ENCODE measurements at regions not wholly inside any gene's neighbourhood (a gene's known extent, or its start where the extent isn't known, plus 50 kb on each side); places are given as distances from the start of the nearest gene placed in this dataset.

DNA sequence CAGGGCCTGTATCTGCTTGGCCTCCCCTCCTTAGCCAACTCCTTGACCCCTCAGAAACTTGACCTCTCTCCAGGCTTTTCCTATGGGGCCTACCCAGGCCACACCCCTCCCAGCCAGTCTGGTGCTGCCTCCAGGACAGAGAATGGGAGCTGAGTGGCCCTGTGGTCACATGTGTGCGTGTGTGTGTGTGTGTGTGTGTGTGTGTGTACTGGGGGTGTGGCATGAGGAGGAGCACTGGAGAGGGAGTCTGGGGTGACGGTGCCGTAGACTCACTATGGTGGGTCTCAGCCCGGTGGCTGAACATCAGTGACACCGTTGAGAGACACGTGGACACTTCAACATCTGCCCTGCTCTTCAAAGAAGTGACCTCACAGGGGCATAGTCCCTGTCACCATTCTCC is 180.4 kb downstream of the ENGASE start:
- intact Hi-C loops (cut with DNase I) = no loop called here
- DNase-seq (no peak), ATAC-seq (no peak)

DNA sequence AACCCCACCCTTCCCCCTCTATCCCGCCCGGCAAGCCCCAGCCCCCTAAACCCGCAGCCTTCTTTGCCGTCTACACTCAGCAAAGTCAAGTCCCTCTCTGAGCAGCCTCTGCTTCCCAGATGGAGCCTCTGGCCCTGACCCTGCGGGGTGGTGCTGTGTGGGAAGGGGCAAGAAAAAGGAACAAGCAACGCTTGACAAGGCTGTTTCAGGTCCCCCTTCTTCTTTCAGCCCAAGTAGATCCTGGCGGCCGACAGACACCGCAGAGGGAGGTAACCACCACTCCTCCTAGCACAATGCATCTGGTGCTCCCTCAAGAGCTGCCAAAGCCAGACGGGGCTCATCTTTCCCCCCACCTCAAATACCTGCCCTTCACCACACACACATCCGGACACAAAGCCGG is 178.3 kb downstream of the ENGASE start:
- ATAC-seq = no peak

DNA sequence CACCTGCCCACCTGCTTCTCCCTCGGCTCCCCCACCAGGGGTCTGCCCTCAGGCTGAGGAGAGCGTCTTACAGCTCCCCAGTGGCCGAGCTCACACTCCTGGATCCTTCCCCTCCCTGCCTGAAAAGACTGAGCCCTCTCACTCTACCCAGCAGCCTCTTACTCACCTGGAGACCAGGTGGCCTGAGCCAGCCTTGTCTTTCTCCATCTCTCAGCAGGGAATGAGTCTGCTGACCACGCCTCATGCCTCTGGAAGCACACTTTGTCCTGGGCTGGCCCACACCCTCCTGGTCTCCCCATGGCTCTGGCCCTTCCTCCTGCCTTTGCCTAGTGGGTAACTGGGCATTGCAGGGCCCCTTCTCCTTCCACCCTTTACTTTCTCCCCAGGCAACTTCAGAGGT is 177.2 kb downstream of the ENGASE start:
- intact Hi-C loops (cut with DNase I) = no loop called here
- DNase-seq (no peak), ATAC-seq (no peak)

More for the DNA sequence above, 178.3 kb downstream of the ENGASE start:
- intact Hi-C loops (cut with DNase I) = no loop called here
- DNase-seq = no peak

DNA sequence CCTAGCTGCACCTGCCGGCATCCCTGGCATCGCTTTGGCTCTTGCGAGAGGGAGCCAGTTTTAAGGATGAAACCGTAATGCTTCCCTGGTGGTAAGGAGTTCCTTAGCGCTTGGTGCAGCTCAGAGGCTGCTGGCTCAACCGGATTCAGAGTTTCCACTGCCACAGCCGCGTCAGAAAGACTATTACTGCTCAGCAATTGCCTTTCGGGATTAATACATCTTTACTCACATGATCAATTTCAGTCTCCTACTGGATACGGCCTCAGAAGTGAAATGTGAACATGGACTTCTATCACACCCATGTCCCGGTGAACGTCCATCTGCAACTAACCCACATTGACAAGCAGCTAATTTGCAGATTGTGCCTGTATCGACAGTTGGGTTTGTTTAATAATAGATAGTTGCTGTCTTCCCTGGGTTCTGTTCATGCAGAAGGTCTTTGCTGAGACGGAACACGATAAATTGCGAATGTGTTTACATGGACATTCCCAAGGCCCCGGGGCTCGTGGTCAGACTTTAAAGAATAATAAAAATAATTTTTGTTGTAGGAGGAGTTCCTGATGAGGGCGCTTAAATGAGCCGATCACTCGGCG is 175.4 kb downstream of the ENGASE start:
- intact Hi-C loops (cut with DNase I) = loop anchor here in 1 of 2 donors (10.0 kb wide), 1 partner anchor 125 kb away; no protein-coding TSS in a partner anchor
- no peak for DNase-seq
- ATAC-seq = no peak

DNA sequence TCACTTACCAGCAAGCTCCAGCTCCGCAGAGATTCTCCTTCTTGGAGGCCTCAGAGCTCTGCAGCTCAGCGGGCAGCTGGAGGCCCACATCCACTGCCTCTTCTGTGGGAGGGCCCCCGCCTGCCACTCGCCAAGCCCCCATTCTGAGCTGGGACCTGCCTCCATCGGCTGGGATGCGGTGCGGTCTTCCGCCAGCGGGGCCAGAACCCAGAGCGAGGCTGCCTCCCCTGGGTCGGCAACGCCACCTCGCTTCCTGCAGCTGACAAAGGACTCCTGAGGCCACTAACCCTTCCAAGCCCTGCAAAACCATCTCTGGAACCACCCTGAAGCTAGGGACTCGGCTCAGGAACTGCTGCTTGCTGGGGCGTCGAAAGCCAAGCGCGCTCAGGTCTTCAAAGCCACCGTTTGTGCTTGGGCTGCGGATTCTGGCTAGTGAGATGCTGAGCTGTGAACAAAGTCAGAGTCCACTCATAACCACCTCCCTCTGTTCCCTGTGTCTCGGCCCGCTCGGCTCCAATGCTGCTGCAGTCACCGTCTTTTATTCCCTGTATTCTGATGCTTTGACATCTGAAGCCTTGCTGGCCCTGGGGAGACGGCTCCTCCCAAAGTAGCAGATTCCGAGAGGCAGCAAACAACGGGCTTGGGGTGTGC is 174.3 kb downstream of the ENGASE start:
- DNase-seq (no peak), ATAC-seq (no peak)
- intact Hi-C loops (cut with DNase I) = loop anchor here in 1 of 2 donors (10.0 kb wide), 1 partner anchor 124 kb away; no protein-coding TSS in a partner anchor

DNA sequence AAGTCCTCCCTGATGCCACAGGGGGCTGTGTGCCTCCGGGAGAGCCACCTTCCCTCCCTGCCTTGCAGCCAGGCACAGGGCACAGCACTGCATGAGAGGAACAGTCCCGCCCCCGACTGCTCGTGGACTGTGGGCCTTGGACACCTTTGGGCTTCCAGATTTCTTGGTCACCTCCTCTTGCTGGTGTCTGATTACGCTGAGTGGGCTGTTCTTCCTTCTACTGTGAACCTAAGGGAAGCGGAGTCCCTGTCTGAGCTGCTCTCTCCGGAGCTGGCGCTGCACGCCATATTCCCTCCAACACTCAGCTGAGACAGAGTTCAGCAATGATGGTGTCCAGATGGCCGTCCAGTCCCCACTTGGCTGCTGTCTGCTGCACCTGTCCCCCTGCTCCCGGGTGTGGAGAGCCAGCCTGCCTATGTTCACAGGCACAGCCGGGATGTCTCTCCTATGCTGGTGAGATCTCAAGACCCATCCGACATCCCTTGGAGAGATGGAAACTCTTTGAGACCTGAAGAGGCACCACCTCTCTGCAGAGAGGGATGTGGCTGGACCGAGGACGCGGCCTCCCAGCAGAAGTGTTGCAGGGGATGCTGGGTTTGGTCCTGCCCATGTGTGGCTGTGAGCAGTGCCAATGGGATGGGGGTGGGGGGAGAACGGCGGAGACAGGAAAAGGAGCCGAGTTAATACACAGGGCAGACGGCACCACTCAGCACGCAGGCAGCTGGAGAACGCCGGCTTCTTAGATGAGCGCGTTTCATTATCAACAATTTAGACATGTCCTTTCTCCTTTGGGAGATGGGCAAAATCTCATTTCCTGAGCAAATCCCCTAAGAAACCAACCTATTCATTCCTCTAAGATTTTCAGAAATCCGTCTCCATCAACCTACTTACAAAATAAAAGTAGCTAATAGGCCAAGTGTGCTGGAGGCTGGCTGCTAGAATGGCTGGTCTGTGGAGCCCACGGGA is 171.9 kb downstream of the ENGASE start:
- no peak for ATAC-seq
- DNase-seq = no peak
- intact Hi-C loops (cut with DNase I) = loop anchor here in 1 of 2 donors (10.0 kb wide), 1 partner anchor 122 kb away; no protein-coding TSS in a partner anchor

DNA sequence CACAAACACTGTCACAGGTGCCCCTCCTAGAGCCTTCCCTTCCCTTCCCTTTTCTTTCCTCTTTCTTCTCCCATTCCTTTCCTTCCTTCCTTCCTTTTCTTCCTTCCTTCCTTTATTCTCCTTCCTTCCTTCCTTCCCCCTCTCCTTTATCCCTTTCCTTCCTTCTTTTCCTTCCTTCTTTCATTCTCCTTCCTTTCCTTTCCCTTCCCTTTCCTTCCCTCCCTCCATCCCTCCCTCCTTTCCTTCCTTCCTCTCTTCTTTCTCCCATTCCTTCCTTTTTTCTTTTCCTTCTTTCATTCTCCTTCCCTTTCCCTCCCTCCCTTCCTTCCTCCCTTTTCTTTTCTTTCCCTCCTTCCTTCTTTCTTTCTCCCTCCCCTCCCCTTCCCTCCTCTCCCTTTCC is 170.0 kb downstream of the ENGASE start:
- no peak for DNase-seq
- ATAC-seq = no peak
- intact Hi-C loops (cut with DNase I) = loop anchor here in 1 of 2 donors (10.0 kb wide), 1 partner anchor 120 kb away; no protein-coding TSS in a partner anchor

DNA sequence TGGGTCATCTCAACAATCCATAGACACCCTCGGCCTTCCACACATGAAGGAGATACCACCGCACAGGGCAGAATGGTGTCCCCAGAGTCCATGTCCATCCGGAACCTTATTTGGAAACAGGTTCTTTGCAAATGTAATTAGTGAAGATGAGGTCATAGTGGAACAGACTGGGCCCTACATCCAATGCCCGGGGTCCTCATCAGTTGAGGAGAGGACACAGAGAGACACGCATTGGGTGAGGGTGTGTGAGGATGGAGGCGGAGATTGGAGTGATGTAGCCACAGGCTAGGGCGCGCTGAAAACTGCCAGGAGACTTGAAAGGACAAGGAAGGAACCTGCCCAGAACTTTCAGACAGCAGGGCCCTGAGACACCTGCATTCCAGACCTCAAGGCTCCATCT is 169.4 kb downstream of the ENGASE start:
- no peak for DNase-seq
- ATAC-seq = no peak
- intact Hi-C loops (cut with DNase I) = loop anchor here in 1 of 2 donors (10.0 kb wide), 1 partner anchor 119 kb away; no protein-coding TSS in a partner anchor

DNA sequence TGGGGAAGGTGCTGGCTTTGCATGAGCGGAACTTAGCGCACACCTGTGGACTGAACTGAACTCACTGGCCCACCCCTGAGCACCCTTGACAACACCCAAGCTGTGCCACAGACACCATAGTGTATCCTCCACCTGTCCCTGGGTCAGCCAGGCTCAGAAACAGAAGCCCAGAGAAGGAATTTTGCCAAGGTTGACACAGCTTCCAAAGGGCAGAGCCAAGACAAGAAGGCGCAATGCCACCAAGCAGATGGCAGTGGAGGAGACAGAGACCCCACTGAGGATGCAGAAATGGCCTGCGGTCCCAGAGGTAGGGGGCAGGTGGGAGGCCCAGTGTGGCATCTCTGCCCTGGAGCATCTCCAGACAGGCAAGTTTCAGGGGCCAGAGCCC is 169.0 kb downstream of the ENGASE start:
- DNase-seq = no peak
- intact Hi-C loops (cut with DNase I) = loop anchor here in 1 of 2 donors (10.0 kb wide), 1 partner anchor 119 kb away; no protein-coding TSS in a partner anchor
- ATAC-seq = no peak

DNA sequence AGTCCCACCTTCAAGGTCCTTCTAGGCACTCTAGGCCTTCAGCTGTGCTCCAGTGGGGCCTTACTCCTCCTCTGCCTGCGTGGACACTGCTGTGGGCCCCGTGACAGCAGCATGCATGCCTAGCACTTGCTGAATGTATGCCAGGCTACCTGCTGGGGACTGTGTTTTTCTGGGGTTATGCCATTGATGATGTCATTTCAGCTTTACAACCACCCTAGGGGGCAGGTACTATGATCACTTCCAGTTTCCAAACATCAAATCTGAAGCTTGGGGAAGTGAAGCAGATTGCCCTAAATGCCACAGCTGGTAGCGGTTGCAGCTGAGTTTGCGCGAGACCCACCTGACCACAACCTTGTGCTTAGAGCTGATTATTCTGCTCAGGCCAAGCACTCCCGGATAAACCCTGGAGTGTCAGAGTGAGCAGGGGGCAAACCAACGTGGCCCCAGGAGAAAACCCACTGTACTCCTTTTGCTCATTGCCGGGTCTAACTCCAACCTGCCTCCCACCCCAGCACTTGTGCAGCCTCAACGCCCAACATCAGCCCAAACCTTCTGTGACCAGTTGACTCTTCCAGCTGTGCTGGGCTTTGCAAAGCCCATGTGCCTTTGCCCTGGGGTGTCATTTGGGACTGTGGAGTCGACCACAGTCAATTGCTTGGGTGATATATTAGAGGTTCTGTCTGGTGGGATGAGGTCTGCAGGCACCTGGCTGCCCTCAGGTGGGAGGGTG is 168.4 kb downstream of the ENGASE start:
- DNase-seq (no peak), ATAC-seq (no peak)
- intact Hi-C loops (cut with DNase I) = loop anchor here in 1 of 2 donors (10.0 kb wide), 1 partner anchor 118 kb away; no protein-coding TSS in a partner anchor

DNA sequence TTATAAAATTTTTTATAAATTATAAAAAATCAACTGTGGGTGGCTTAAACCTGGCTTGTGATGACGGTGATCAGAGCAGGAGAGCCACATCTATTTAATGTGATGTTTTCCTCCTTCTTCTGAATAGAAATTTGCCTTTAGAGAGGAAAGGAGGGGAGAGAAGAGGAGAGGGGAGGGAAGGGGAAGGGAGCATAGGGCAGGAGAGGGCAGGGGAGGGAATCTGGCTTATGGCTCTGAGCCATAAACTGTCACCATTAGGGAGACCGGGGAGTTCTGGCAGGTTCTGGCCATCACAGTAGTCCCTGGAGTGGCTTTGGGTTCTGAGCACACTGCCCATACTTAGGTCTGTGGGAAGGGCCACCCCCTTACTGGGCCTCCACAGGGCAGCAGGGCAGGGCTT is 167.8 kb downstream of the ENGASE start:
- ATAC-seq = no peak
- intact Hi-C loops (cut with DNase I) = loop anchor here in 1 of 2 donors (10.0 kb wide), 1 partner anchor 118 kb away; no protein-coding TSS in a partner anchor
- DNase-seq = no peak

DNA sequence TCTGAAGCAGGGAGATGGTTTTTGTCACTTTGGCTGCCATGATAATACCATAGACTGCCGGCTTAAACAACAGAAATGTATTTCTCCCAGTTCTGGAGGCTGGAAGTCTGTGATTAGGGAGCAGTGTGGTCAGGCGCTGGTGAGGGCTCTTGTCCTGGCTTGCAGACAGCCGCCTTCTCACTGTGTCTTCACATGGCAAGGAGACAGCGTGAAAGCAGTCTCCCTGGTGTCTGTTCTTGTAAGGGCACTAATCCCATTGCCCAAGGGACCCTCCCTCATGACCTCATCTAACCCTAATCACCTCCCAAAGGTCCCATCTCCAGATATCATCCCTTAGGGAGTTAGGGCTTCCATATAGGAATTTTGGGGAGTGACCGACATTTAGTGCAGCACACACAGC is 167.0 kb downstream of the ENGASE start:
- DNase-seq (no peak), ATAC-seq (no peak)
- intact Hi-C loops (cut with DNase I) = loop anchor here in 1 of 2 donors (10.0 kb wide), 1 partner anchor 117 kb away; no protein-coding TSS in a partner anchor

DNA sequence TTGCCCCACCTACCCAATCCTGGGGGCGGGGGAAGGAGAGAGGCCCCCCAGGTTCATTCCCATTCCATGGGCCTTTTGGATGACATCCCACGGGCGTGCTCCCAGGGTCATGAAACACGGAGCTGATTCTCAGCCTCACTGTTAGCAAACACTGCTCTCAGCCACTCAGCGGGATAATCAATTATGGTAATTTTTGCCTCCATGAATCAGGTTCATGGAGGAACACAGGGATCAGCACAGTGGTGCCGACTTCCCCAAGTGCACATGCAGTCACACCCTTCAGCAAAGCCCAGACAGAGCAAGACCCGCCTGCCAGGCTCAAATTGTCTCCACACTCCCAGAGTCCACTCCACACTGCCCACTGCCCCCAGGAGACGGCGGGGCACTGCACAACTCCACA is 164.6 kb downstream of the ENGASE start:
- intact Hi-C loops (cut with DNase I) = loop anchor here in 1 of 2 donors (10.0 kb wide), 1 partner anchor 64 kb away; no protein-coding TSS in a partner anchor
- no peak for DNase-seq
- ATAC-seq = no peak

DNA sequence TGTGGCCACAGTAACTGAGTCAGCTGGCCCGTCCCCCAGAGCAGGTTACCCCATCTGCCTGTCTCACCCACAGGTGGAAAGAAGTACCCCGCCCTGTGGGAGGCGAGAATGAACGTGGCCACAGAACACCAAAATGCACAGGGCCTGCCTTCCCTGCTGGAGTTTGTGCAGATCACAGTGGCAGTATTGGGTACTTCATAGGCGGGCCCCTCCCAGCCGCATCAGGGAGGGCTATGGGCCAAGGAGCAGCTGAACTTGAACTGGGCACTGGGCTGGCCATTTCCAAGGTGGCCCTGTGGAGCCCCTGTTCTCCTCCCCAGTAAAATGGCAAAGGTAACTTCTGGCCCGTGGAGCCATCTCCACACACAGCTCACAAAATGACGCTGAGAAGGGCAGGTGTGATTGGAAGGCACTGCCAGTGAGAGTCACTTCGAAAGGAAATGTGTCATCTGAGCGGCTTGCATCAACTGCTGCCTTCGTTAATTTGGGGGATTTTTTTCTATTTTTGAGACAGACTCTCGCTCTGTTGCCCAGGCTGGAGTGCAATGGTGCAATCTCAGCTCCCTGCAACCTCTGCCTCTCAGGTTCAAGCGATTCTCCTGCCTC is 162.9 kb downstream of the ENGASE start:
- ATAC-seq (no peak), DNase-seq (no peak)
- intact Hi-C loops (cut with DNase I) = loop anchor here in 1 of 2 donors (10.0 kb wide), 1 partner anchor 63 kb away; no protein-coding TSS in a partner anchor

DNA sequence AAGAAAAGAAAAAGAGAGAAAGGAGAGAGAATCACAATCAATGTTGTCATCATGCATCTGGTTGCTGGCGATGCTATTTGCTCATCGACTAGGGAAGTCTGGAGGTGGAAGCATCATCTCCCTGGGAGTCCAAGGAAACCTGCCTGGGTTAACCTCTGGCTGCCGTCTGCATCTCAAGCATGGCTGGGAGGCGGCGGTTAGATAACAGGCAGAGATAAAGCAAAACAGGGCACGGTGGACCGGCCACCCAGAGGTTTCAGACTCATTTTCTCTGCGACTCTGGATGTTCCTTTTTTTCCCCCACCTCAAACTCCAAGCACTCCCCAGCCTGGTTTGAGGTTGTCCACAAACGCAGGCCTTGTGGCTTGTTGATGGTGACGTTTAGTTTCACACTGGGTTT is 161.2 kb downstream of the ENGASE start:
- no peak for ATAC-seq
- DNase-seq = no peak
- intact Hi-C loops (cut with DNase I) = loop anchor here in 1 of 2 donors (10.0 kb wide), 1 partner anchor 61 kb away; no protein-coding TSS in a partner anchor

DNA sequence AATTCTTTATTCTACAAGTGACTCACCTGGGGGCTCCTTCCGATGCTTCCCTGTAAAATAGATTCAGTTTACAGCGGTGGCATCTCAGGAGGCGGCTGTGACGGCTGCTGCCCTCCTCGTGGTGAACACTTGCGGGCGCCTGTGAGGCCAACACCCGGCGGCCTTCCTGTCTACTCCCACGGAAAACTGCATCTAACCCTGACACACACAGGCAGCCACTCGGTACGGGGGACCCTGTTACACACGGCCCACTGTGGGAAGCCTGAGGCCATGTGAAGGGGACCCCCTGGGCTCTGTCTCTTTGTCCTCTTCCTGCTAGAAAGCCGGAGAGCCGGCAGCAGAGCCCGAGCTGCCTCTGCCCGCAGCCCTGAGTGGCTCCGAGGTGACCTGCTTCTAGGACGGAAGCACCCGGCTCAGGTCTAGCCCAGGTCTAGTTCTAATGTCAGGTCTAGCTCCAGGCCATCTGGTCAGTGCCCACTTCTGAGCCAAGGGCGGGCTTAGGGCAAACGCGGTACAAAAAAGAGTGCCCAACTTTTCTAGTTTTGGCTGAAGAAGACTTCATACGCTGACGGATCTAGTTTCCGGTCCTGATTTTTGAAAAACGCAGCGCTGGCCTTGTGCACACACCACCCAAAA is 159.4 kb downstream of the ENGASE start:
- intact Hi-C loops (cut with DNase I) = loop anchor here in 1 of 2 donors (10.0 kb wide), 1 partner anchor 59 kb away; no protein-coding TSS in a partner anchor
- no peak for ATAC-seq
- no peak for DNase-seq

DNA sequence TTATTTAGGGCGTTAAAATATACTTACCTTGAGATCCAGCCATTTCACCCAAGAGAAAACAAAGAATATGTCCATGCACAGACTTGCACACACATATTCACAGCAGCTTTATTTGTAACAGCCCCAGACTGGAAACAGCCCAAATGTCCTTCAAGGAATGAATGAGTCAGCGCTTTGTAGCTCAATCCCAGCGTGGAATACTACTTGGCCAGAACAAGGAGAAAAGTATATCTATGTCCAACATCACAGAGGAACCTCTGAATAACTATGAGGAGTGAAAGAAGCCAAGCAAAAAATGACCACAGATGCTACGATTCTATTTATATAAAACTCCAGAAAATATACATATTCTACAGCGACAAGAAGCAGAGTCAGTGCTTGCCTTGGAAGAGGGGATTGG is 158.3 kb downstream of the ENGASE start:
- DNase-seq (no peak), ATAC-seq (no peak)
- intact Hi-C loops (cut with DNase I) = loop anchor here in 1 of 2 donors (10.0 kb wide), 1 partner anchor 58 kb away; no protein-coding TSS in a partner anchor

Measured in left cardiac atrium (tissue), 4 donors.